ENCODE measurements at regions not wholly inside any gene's neighbourhood (a gene's known extent, or its start where the extent isn't known, plus 50 kb on each side); places are given as distances from the start of the nearest gene placed in this dataset.

DNA sequence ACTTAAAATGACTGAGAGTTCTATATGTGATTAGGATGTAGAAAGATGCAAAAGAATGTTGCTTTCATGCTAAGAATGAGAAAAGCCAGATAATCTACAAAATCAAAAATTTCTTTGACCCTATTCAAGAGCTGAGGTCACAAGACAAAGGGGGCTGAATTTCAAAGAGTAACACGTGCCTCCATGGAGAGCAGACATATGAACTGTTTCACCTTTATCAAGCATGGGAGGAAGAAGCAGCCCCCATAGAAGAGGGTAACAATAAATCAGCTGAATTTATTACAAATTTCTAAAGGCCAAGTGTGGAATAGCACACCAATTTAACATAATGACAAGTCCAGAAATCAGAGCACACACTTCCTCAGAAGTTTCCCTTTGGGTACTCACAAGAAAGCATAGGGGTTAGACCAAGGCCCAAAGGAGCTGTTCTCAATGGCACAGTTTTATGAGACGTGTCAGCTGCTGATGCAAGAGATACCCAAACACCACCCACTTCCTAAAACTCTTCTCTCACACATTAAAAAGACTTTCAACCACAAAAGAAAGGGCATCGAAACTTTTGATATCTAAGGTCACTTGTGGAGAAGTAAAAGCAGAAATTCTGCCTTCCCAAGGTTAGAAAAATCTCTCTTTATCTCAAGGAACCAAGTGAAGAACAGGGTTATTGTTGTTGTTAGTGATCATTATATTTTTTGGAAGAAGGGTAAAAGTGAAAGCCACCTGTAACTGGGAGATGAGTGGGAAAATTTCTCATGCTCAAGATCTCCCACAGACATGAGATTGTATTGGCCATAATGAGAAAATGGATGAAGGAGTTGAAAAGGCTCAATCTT is 950.1 kb downstream of the TRIB2 start:
- TF ChIP-seq CTCF (IDR thresholded peaks at IDR 0.05; ENCODE audit: insufficient read depth, low read length) (no peak), POLR2AphosphoS5 (IDR thresholded peaks at IDR 0.05; ENCODE audit: low read depth) (no peak), REST (IDR thresholded peaks at IDR 0.05; ENCODE audit: insufficient replicate concordance, low read depth) (no peak)
